Right lobe of liver (tissue), 4 donors: ENCODE measurements at regions not wholly inside any gene's neighbourhood (a gene's known extent, or its start where the extent isn't known, plus 50 kb on each side); places are given as distances from the start of the nearest gene placed in this dataset.

Experiments used
- POLR2A ChIP-seq: fragments of 450-650 bp; IDR thresholded peaks from one replicate; pipeline ENCODE4 v1.6.1; 2017; ENCODE audit warnings: antibody characterized with exemption, mild to moderate bottlenecking
- TF ChIP-seq, protein P1 (sequence below), 4 donors: fragments of 200-600 bp in 3 of 4; fragments of 450-650 bp in 1 of 4; IDR thresholded peaks; one replicate each; pipeline versions ENCODE4 v1.5.1 to v1.8.0; 2016 to 2022; ENCODE audit warnings: antibody characterized with exemption in 4 of 4, mild to moderate bottlenecking in 2 of 4
- donor health status: DM: no; HTN: no; CAD: no.
- donor health status: DM: no; HTN: no; CAD: no.
- donor health status: DM: no; HTN: yes; CAD: no.

DNA sequence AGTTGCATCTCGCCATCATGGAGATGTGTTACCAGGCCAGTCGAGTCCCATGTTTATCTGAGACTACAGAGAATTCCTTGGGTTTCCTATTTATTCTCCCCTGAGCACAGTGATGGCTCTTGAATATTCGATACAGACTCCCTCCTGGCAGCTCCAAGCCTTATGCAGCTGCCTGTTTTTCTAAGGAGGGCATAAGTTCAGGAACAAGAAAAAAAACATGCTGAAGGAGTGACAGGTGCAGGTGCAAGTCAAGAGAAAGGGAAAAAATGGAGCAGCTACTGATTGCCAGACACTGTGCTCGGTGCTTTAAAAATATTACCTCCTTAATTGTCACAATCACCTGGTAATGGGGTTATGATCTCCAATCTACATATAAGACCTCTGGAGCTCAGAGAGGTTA is 177.2 kb upstream of the DPP10 start:
- TF ChIP-seq, protein P1, sequence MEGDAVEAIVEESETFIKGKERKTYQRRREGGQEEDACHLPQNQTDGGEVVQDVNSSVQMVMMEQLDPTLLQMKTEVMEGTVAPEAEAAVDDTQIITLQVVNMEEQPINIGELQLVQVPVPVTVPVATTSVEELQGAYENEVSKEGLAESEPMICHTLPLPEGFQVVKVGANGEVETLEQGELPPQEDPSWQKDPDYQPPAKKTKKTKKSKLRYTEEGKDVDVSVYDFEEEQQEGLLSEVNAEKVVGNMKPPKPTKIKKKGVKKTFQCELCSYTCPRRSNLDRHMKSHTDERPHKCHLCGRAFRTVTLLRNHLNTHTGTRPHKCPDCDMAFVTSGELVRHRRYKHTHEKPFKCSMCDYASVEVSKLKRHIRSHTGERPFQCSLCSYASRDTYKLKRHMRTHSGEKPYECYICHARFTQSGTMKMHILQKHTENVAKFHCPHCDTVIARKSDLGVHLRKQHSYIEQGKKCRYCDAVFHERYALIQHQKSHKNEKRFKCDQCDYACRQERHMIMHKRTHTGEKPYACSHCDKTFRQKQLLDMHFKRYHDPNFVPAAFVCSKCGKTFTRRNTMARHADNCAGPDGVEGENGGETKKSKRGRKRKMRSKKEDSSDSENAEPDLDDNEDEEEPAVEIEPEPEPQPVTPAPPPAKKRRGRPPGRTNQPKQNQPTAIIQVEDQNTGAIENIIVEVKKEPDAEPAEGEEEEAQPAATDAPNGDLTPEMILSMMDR (IDR thresholded peaks at IDR 0.05), result no peak
- no peak for TF ChIP-seq POLR2A
